GM18861 (cell line): ENCODE measurements at regions not wholly inside any gene's neighbourhood (a gene's known extent, or its start where the extent isn't known, plus 50 kb on each side); places are given as distances from the start of the nearest gene placed in this dataset.
"Not testable (repeated sequence)": the region's sequence is repeated elsewhere in the genome, so short reads cannot be mapped to it uniquely, and the experiment has no call there.

Source experiments
- ATAC-seq: cut with Tn5 transposase; IDR thresholded peaks from one replicate; pipeline ENCODE4 v1.9.1; 2021; ENCODE audit not compliant: unreplicated experiment

DNA sequence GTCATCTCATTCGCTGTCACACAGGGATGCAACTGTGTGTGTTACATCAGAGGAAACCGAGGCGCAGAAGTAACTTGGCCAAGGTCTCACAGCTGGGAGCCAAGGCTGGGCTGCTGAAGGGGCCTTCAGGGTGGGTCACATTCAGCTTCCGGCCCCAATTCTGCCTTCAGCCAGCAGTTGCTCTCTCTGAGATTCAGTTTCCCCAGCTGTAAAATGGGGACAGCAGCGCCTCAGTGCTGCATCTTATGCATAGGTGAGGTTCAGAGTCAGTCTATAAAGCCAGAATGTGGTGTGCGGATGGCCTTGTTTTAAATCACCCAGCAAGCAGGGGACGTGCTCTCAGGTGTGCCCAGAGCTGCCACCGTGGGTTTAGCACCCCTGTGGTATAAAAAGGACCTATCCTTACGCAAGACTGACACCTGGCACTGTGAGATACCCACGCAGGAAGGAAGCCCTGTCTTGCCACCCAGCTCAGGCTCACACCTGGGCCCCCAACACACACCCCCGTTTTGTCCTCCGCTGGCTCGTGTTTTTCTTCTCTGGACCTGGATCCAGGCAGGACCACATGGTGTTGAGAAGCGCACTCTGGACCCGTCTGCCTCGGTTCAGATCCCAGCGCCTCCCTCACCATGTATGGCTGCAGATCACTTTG is 94.6 kb upstream of the GSE1 start:
- ATAC-seq, result no peak

DNA sequence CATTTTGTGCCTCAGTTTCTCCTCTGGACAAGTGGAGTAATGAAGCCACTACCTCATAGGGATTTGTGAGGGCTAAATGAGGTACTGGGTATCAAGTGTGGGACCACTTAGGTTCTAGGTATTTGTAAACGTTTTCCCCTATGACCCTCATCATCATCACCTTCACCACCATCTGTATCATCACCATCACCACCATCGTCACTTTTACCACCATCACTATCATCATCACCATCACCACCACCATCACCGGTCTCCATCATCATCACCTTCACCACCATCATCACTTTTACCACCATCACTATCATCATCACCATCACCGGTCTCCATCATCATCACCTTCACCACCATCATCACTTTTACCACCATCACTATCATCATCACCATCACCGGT is 94.1 kb upstream of the GSE1 start:
- ATAC-seq, result not testable (repeated sequence)

DNA sequence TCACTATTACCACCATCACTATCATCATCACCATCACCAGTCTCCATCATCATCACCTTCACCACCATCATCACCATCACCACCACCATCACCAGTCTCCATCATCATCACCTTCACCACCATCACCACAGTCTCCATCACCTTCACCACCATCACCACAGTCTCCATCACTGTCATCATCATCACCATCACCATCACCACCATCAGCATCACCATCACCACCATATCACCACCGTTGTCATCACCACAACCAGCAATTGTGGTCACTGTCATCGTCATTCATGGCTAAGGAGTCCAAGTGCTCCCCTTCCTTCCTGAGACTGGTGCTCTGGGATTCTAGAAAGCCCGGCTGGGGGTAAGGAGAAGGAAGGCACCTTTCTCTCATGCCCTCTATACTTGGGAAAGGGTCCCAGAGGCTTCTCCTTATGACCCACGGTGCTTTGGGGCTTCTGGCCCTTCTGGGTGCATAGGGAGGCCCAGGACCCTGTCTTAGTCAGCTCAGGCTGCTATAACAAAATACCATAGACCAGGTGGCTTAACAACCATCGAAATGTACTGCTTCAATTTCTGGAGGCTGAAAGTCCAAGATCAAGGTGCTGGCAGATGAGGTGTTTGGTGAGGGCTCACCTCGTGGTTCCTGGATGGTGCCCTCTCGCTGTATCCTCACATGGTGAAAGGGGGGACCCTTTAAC is 93.4 kb upstream of the GSE1 start:
- no peak for ATAC-seq

DNA sequence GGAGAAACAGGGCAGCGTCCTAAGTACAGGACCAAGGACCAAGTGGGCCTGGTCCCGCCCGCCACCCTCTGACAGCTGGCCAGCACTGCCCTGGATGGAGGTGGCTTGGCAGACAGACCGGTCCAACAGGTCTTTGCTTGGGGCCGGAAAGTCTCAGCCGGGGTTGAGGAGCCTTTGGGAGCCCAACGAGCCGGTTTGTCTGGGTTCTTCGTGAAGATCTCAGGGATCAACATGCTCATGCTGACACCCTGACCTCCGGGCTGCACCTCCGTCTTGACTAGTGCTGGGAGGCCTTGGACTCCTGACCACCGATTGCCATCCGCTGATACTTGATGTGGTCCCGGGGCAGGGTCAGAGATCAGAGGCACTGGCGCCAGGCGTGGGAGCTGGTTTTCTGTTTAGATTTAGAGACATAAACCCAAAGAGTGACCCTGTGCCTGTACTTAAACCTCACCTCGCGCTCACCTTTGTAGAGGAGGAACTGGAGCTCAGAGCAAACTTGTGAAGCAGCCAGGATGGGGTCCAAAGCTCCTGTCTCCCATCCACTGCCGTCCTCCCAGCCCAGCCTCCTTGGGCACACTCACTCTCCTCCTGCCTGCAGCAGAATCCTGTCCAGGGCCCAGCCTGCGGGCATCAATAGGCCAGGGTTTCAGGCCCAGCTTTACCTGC is 92.1 kb upstream of the GSE1 start:
- no peak for ATAC-seq

DNA sequence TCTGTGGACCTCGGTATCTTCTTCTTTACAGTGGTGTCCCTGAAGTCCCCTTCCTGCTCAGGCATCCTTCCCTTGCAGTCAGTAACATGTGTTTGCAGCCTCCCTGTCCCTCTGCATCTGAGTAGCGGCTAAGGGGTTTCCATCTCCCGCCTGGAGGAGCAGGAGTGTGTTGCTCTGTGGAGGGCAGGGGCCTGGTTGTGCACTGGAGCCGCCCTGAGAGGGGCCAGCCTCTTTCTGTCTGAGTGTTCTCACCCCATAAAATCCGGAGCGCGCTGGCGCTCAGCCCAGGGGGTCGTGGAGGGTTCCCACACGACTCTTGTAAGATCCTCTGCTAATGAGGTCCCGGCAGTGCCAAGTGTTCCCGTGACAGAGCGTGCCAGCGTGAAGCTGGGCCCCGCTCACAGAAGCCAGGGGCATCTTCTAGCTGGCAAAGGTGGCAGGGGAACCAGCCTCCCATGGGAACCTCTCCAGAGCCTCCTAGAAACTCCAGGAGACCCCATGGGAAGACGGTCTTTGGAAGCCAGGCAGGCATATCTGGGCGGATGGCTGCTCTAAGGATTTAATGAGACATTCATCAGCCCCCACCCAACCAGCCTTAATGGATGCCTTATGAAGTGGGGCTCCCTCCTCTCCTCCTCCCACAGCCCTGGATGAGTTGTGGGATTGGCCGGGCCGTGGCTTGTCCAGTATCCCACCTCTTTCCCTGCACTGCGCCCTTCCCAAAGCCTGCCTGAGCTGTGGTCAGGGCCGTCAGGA is 91.4 kb upstream of the GSE1 start:
- no peak for ATAC-seq

DNA sequence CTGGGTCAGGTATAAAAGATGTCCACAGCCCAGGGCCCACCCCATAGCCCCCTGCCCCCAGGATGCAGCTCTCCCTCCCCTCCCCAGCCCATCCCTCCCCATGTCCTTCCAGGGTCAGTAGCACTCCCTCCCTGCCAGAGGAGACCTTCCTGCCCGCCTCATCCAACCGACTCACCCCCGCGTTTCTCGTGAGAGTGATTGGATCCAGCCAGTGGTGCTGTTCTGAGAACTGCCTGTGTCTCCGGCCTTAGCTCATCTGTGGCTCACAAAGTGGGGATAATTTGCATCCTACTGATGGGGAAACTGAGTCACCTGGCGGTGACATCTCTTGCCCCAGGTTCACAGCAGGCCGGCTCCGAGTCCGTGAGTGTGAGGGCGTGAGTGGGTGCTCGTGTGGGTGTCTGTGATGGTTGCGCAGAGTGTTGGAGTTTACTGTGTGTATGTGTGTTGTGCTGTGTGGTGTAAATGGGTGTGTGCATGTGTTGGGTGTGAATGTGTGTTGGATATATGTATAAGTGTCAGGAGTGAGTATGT is 90.7 kb upstream of the GSE1 start:
- ATAC-seq, result no peak

DNA sequence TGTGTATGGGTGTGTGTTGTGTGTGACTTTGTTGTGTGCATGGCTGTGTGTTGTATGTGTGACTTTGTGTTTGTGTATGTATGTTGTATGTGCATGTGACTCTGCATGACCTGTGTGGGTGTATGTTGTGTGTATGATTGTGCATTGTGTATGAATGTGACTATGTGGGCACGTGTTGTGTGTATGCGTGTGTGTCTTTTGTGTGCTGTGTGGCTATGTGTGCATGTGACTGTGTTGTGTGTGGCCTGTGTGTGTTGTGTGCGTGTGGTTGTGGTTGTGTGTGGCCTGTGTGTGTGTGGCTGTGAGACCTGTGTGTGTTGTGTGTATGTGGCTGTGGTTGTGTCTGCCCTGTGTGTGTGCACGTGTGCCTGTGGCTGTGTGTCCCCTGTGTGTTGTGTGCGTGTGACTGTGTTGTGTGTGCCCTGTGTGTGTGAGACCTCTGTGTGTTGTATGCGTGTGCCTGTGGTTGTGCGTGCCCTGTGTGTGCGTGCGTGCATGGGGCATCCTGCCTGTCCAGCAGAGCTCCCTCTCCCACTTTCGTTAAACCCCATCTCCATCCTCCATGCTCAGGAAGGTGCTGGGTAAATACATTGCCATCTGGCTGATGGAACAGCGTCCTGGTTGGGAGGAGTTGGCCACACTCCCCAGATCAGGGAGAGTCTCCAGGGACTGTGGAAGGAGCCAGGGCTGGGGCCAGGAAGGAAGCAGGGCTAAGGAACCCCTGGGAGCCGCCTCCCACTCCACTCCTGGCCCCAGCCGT is 90.1 kb upstream of the GSE1 start:
- ATAC-seq, result no peak

DNA sequence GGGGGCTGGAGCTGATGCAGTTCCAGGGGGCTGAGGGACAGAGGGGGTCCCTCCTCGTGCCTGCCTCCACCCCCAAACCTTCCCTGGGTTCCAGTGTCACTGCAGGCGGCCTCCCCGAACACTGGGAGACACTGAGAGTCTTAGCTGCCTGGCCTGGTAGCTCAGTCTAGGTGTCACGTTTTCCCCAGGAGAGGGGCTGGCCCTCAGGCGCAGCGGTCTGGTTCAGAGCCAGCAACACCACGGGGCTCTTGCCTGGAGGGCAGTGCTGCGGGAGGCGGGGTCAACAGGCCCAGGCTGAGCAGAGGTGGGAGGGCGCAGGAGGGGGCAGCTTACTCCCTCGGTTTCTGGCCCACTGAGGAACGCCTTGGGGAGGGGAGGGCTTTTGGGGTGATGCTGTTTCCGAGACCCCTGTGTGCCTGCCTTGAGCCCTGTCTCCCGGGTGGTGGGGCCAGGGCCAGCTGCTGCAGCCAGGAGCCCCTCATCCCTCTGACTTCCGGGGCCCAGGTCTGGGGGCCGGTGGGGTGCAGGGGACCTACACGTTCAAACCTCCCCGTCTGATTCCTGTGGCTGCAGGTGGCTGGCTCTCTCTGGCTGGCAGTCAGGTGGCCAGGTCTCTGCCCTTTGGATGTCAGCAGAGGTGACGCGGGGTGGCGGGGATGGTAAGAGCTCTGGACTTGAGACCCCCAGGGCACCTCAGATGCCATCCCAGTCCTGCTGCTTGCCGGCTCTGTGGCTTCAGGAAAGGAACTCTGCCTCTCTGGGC is 89.3 kb upstream of the GSE1 start:
- no peak for ATAC-seq

DNA sequence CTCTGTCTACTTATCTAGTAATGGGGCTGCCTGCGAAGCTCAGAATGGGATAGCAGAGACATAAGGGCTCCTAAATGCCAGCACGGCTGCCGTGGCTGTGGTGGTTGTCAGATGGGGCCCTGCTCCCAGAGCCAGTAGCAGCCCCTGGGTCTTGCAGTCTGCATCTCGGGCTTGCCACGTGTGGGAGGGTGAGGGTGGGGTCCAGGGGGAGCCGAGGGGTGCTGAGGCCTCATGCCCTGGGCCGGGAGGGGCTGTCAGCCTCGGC is 88.8 kb upstream of the GSE1 start:
- ATAC-seq, result no peak

DNA sequence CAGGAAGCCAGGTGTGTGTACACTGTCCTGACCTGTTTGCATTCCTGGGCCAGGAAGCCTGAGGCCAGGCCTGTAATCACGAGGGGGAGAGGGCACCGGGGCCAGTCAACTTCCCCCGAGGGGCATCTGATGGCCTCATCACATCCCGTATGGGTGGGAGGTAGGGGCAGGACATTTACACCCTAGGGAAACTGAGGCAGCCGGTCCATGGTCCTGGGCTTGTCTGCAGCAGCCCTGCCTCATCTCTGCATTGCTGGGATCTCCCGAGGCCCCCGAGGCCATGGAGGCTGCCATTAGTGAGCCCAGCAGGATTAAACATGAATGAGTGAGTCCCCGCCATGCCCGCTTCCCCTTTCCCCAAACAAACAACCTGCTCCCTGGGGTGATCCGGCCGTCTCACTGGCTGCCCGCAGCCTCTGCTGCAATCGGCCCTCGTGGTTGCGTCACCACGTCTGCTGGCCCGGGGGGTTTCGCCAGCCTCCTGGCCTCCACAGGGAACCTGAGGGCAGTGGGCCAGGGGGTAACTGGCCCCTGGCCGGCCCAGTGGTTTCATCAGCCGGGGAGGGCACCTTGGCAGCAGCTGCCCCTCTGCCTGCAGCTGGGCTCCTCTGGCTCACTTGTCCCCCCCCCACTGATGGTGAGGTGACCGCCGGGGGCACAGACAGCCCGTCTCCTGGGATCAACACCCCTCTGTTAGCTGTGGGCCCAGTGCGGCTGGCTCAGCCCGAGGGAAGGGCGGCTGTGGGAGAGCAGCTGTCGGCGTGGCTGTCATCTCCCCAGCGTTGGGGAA is 88.3 kb upstream of the GSE1 start:
- ATAC-seq, result no peak

DNA sequence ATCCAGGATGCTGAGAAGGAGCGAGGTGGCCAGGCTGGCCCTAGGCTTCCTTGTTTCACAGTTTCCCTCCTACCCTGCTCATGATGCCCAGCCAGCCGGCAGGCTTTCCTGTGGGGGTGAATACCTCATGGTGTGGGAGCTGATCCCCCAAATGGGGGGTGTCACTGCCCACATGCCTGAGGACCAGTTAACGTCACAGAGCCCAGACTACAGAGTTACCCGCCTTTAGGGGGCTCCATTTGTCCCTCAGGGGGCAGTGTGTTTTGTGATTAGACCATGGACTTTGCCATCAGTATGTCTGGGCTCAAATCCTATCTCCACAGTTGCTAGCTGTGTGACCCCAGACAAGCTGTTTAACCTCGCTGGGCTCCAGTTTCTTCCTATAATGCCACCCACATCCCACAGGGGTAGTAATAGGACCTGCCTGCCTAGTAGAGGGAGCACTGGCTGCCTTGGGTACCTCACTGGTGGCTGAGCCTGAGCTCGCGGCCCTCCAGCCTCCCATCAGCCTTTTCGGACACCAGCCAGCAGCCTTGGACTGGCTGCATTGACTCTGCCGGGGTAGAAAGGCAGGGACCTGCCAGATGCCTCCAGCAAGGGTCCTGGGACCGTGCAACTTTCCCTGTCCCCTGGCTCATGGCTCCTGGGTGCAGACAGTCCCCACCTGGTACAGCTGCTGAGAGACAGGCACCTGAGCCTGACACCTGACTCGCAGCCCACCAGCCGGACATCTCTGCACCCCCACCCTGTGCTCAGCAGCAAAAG is 87.5 kb upstream of the GSE1 start:
- no peak for ATAC-seq

DNA sequence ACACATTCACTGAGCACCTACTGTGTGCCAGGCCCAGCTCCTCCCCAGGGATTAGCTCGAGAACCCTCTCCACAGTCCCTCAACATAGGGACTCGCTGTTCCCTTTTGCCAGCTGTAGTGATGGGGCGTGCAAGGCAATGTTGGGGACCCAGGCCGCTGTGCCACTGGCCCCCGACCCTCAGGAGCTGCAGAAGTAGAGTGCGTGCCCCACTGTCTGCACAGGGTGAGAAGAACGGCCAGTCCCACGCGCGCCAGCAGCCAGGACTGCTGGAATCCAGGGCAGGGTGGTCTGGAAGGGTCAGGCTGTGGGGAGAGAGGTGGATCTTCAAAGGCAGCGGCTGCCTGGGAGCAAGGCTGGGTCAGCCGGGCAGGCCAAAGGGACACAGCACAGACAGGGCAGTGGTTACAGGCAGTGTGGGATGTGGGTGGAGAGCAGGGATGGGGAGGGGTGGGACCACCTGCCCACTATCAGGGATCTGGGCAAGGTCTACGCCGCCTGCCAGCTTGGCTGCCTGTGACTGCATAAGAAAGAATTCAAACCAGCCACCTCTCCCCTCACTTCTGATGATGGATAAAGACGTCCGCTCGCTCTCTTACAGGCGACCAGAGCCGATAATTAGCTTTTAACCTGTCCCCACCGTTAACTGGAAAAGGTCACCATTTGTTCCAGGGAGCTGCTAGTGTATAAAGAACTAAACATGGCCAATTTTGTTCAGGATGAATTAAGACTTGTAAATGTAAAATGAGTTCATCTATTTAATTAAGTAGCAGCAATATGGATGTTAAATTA is 86.7 kb upstream of the GSE1 start:
- no peak for ATAC-seq

DNA sequence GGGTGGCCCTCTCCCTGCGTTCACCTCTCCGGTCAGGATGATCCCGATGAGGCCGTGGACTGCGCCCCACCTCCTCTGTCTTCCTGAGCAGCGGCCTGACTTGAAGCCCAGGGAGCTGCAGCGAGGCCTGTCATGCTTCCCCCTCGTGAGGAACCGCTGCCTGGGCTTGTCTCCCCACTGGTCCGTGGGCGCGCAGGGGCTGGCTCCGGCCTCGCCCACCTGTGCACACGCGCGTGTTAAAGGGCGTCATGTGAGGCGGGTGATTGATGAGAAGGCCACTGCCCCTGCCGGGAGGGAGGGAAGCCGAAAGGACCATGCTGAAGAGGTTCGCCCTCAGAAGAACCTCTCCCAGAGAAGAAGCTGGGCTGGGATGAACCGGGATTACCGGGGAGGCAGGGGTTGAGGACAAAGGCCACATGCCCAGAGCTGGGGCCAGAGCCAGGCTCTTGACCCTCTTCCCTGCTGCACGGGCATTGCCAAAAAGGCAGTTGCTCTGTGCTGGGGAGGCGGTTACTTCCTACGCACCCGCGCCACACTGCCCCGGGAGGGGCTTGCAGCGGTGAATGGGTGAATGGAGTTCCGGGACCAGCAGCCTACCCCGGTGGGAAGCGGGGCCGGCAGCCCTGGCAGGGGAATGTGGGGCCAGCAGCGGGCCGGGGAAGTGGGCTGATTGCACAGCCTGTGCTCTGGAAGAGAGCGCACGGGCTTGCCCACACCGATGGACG is 85.9 kb upstream of the GSE1 start:
- no peak for ATAC-seq

DNA sequence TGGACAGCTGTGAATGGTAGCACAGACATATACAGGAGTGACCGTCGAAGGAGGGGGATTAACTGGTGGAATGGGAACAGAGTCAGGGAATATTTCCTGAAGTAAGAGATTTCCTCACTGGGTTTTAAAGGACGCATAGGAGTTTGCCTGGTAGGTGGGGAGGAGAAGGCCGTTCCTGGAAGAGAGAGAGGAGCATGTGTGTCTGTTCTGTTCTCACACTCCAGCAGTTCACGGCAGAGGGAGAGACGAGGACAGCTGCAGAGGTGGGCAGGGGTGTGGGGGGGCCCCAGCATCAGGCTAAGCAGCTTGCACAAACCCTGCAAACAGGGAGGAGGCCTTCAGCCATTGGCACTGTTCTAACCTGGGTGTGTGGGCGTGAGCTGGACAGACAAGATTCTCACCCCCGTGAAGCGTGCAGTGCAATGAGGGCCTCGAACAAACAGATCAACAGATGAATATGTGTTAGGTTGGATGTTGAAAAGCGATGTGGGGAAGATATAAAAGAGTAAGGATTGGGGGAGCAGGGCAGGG is 85.3 kb upstream of the GSE1 start:
- ATAC-seq, result no peak

DNA sequence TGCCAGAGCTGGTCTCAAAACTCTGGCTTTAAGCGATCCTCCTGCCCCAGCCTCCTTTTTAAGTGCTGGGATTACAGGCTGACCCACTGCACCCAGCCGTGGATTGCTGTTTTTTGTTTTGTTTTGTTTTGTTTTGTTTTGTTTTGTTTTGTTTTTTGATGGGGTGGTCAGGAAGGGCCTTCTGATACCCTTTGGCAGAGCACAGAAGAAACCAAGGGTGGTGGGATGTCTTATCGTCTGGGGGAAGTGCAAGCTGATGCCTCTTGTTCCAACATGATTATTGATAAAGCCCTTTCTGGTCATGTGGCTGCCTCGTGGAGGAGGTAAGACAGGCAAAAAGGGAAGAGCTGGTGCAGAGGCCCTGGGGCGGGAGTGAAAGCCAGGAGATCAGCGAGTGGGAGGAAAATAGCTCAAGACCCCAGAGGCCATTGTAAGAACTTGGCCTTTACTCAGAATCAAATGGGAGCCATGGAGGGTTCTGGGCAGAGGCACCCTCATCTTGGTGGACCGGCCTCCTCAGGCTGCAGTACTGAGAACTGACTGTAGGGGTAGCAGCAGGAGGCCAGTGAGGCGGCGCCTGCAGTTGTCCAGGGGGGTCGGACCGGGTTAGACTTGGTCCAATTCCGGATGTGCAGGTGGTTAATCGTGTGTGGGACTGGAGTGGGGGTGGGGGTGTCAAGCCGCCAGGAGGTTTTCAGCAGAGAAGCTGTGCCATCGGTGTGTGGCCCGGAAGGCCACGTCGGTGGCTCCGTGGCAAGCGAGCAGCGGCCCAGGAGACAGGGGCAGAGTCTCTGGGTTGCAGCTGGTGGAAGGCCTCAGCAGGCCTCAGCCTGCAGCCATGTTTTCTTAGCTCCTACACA is 84.4 kb upstream of the GSE1 start:
- no peak for ATAC-seq
